HG02884 (cell line): ENCODE measurements at regions not wholly inside any gene's neighbourhood (a gene's known extent, or its start where the extent isn't known, plus 50 kb on each side); places are given as distances from the start of the nearest gene placed in this dataset.

ENCODE experiments used
- ATAC-seq: cut with Tn5 transposase; IDR thresholded peaks from one replicate; pipeline ENCODE4 v1.9.1; 2021; ENCODE audit warnings: mild to moderate bottlenecking, moderate library complexity; ENCODE audit not compliant: unreplicated experiment

- no peak for ATAC-seq
Measured at GRCh38 chrX:118878977-118879376, 55.4 kb downstream of the ZCCHC12 start.

- no peak for ATAC-seq
Measured at GRCh38 chrX:118879586-118879985, 56.0 kb downstream of the ZCCHC12 start.

- no peak for ATAC-seq
Measured at GRCh38 chrX:118883994-118884393, 60.4 kb downstream of the ZCCHC12 start.

GRCh38 chrX:118884552-118885138 lies 61.0 kb downstream of the ZCCHC12 start:
- no peak for ATAC-seq

GRCh38 chrX:118893923-118894322 lies 70.3 kb downstream of the ZCCHC12 start:
- no peak for ATAC-seq

GRCh38 chrX:118901991-118902390 lies 72.4 kb upstream of the LONRF3 start:
- no peak for ATAC-seq

GRCh38 chrX:118904218-118904617 lies 70.2 kb upstream of the LONRF3 start:
- ATAC-seq, result peak; percentile 81

GRCh38 chrX:118904664-118905063 lies 69.8 kb upstream of the LONRF3 start:
- no peak for ATAC-seq
